Inferior parietal cortex (tissue), 1 donor: ENCODE measurements at regions not wholly inside any gene's neighbourhood (a gene's known extent, or its start where the extent isn't known, plus 50 kb on each side); places are given as distances from the start of the nearest gene placed in this dataset.

Source experiments
- DNase-seq: peaks from one replicate; pipeline ENCODE4 v3.0.0-alpha.2; 2016; ENCODE audit errors: extremely low spot score

DNA sequence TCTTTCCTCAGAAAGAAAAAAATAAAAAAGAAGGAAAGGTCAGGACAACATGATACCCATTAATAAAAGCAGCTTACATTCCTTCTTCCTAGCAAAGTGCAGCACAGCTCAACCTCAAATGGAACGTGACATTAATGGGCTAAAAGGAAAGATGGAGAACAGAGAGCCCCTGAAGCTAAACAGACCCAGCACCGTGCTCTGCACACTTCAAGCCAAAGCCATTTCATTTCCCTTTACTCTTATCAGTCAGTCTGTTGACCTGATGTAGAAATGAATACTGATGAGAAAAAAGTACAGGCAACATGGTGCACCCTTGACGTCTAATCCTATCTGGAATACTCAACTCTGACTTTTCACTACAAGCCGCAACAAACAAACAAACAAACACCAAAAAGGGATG, 57.7 kb upstream of the EDNRA start:
- DNase-seq, result no peak

DNA sequence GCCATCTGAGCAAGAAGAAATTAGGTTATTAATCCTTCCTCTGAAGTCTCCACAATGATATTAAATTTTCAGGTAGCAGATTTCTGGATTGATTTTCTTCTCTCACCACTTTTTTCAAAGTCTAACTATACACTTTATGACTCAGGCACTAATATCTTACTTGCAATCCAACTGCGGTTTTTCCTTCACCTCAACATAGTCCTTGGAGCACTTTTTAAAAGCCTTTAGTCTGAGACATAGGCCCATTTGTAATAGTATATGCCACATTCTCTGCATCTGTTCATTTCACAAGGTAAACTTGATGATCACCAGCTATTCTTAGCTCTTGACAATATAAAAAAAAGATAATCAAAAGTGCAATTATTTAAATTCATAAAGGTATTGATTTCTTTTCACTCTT, 55.9 kb upstream of the EDNRA start:
- DNase-seq, result no peak

DNA sequence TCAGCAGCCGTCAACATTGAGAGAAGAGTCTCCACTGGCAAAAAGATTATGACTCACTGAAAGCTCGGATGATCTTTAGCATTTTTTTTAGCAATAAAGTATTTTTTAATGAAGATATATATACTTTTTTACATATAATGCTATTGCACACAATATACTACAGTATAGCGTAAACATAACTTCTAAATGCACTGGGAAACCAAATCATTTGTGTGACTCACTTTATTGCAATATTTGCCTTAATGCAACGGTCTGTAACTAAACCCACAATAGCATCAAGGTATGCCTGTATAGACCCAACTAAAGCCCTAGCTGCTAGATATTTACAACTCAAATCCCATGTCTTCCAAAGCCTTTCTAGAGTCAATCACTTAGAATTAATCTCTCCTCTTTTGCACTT, 52.3 kb upstream of the EDNRA start:
- DNase-seq, result no peak

DNA sequence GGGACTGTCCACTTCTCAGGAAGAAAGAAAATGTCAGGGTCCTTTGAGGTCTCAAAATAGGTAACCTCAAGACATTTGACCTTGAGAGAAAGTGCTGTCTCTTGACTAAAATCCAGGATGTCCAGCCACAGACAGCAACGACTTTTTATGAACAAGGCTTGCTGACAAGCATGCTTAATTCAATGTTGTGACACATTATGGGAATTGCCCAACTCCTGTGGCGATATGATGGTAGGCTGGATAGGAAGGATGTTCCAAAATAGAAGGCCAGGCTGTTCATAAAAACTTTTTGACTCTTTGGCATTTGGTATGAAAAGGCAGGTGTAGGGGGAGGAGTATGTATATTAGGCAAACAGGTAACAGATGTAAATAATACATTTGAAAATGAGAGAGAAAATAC, 50.8 kb upstream of the EDNRA start:
- no peak for DNase-seq
